ENCODE measurements at regions not wholly inside any gene's neighbourhood (a gene's known extent, or its start where the extent isn't known, plus 50 kb on each side); places are given as distances from the start of the nearest gene placed in this dataset.

DNA sequence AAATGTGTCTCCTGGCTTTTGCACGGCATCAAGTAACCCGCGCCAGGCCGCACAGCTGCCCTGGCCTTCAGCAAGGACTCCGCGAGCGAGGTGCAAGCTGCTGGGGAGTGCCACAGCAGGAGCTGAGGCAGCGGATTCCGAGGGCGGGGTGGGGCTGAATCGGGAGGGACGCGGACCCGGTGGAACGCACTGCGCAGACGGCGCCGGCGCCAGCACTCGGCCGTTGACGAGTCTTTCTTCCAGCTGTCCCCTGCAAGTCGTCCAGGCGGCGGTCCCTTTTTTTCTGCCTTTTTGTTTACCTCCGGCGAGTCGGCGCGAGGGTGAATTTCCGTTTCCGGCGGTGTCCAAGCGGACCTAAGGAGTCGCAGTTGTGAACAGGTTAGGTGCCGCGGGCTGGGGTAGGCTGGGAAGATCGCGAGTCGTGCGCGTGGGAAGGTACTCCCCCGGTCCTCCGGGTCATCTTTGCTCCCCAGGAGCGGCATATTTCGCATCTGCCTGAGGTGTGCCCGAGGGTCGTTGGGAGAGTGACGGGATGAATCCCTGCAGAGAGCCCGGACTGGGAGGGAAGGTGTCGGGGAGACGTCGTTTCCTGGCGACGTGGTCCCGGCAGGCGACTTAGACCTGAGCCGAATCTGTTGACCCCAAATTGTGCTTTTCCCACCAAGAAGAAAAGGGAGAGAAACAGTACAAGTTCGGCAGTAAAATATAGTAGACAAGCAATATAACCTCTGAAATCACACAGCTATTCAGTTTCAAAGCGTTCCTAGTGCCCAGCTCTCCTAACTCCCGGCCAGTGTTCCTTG, 124.5 kb upstream of the PTPN20 start (continued):
- TF ChIP-seq, protein P1, sequence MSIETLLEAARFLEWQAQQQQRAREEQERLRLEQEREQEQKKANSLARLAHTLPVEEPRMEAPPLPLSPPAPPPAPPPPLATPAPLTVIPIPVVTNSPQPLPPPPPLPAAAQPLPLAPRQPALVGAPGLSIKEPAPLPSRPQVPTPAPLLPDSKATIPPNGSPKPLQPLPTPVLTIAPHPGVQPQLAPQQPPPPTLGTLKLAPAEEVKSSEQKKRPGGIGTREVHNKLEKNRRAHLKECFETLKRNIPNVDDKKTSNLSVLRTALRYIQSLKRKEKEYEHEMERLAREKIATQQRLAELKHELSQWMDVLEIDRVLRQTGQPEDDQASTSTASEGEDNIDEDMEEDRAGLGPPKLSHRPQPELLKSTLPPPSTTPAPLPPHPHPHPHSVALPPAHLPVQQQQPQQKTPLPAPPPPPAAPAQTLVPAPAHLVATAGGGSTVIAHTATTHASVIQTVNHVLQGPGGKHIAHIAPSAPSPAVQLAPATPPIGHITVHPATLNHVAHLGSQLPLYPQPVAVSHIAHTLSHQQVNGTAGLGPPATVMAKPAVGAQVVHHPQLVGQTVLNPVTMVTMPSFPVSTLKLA (conservative IDR thresholded peaks at IDR 0.05) = peak; percentile 56 to 77
- TF ChIP-seq, protein P2, sequence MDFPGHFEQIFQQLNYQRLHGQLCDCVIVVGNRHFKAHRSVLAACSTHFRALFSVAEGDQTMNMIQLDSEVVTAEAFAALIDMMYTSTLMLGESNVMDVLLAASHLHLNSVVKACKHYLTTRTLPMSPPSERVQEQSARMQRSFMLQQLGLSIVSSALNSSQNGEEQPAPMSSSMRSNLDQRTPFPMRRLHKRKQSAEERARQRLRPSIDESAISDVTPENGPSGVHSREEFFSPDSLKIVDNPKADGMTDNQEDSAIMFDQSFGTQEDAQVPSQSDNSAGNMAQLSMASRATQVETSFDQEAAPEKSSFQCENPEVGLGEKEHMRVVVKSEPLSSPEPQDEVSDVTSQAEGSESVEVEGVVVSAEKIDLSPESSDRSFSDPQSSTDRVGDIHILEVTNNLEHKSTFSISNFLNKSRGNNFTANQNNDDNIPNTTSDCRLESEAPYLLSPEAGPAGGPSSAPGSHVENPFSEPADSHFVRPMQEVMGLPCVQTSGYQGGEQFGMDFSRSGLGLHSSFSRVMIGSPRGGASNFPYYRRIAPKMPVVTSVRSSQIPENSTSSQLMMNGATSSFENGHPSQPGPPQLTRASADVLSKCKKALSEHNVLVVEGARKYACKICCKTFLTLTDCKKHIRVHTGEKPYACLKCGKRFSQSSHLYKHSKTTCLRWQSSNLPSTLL (IDR thresholded peaks at IDR 0.05) = peak; percentile 98
- TF ChIP-seq NRF1 (conservative IDR thresholded peaks at IDR 0.05 in 1 of 2, IDR thresholded peaks at IDR 0.05 in 1 of 2) (peak; percentile 72 to 75), PHF8 (IDR thresholded peaks at IDR 0.05; ENCODE audit: borderline replicate concordance, low read length) (peak; percentile 67; the same call in 1 of the 2 replicates), POLR2A (conservative IDR thresholded peaks at IDR 0.05) (peak; percentile 91), POLR2AphosphoS5 (IDR thresholded peaks at IDR 0.05; ENCODE audit: control insufficient read depth, insufficient read depth, low read depth, low read length) (peak; percentile 42; the same call in 1 of the 2 replicates)
- TF ChIP-seq, protein P3, sequence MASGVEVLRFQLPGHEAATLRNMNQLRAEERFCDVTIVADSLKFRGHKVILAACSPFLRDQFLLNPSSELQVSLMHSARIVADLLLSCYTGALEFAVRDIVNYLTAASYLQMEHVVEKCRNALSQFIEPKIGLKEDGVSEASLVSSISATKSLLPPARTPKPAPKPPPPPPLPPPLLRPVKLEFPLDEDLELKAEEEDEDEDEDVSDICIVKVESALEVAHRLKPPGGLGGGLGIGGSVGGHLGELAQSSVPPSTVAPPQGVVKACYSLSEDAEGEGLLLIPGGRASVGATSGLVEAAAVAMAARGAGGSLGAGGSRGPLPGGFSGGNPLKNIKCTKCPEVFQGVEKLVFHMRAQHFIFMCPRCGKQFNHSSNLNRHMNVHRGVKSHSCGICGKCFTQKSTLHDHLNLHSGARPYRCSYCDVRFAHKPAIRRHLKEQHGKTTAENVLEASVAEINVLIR (CRISPR knock-in tag; IDR thresholded peaks at IDR 0.05) = 0 out of 2 replicates have a peak, but pooled peaks have one; percentile 44
